Spleen (tissue), 7 donors: ENCODE measurements at regions not wholly inside any gene's neighbourhood (a gene's known extent, or its start where the extent isn't known, plus 50 kb on each side); places are given as distances from the start of the nearest gene placed in this dataset.

ENCODE experiments used
- CTCF ChIP-seq, 11 experiments: fragments of 200-600 bp in 7 of 11; fragments of 450-650 bp in 4 of 11; sonication (generic) in 4 of 11; IDR thresholded peaks in 8 of 11; conservative IDR thresholded peaks in 3 of 11; 1 replicate in 7 of 11; 2 replicates in 4 of 11; pipeline versions ENCODE4 v1.4.0 to v1.8.0; 2016 to 2021; ENCODE audit warnings: antibody characterized with exemption in 11 of 11, inconsistent platforms in 4 of 11, mild to moderate bottlenecking in 1 of 11
- POLR2A ChIP-seq, 3 donors: fragments of 450-650 bp; IDR thresholded peaks; one replicate each; pipeline ENCODE4 v1.5.1; 2017; ENCODE audit warnings: antibody characterized with exemption in 3 of 3, mild to moderate bottlenecking in 1 of 3
- donor health status: DM: no; HTN: no; CAD: no; lungs with moderate emphysema.
- donor health status: DM: no; HTN: no; CAD: no.
- donor health status: DM: no; HTN: no; CAD: no.

GRCh38 chr6:103862297-103862696 lies 997.4 kb downstream of the HACE1 start:
- TF ChIP-seq POLR2A (IDR thresholded peaks at IDR 0.05) (no peak), CTCF (IDR thresholded peaks at IDR 0.05 in 8 of 11, conservative IDR thresholded peaks at IDR 0.05 in 3 of 11) (no peak)
